ENCODE measurements at regions not wholly inside any gene's neighbourhood (a gene's known extent, or its start where the extent isn't known, plus 50 kb on each side); places are given as distances from the start of the nearest gene placed in this dataset.

DNA sequence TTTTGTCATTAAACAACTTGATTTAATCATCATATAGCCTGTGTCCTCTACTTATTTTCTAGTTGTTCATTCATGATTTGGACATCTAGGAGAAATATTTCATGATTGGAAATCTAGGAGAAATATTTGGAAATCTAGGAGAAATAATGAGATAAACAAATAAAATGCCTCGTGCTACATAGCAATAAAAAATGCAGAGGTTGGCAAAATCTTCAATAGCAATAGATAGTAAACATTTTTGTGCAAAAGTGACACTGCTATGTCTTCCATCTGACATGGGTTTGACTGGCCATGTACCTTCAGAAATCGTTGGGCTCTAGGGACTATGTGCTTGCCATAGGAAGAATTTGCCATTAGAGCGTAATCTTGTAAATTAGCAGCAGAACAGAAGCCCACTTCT lies 1304.5 kb upstream of the ZEB2 start:
- TF ChIP-seq, protein P1, sequence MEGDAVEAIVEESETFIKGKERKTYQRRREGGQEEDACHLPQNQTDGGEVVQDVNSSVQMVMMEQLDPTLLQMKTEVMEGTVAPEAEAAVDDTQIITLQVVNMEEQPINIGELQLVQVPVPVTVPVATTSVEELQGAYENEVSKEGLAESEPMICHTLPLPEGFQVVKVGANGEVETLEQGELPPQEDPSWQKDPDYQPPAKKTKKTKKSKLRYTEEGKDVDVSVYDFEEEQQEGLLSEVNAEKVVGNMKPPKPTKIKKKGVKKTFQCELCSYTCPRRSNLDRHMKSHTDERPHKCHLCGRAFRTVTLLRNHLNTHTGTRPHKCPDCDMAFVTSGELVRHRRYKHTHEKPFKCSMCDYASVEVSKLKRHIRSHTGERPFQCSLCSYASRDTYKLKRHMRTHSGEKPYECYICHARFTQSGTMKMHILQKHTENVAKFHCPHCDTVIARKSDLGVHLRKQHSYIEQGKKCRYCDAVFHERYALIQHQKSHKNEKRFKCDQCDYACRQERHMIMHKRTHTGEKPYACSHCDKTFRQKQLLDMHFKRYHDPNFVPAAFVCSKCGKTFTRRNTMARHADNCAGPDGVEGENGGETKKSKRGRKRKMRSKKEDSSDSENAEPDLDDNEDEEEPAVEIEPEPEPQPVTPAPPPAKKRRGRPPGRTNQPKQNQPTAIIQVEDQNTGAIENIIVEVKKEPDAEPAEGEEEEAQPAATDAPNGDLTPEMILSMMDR (conservative IDR thresholded peaks at IDR 0.05; ENCODE audit: low read depth, low read length) = no peak
- H3K4me3 ChIP-seq (ENCODE audit: low read length) = no peak overlapping the region
- no peak for DNase-seq (ENCODE audit: low read depth)

DNA sequence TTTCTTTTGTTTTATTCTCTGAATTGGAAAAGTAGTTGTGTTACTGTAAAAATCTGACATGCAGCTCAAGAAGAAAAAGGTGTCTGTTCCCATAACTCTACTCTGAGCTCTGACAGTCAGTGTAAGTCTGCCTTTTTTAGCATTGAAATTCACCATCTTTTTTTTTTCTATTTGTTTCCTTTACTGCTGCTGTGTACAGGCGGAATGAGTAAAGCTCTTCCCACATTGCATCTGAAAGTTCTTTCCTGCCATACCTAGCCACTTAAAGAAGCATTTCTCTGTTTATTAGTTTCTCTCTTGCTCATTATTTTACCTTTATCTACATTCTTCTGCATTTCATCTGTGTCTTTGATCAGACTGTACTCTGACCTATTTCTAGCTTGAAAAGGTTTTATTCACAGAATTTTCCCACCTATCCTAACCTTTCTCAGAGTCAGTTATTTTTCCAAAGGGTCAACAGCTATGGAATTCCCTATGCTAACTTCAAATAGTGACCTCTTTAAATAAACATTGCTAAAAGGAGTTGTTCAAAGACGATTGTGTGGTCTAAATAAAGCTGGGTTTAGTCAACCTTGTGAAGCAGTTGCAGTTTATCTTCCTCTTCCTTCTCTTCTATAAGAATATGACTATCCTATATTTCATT lies 1303.1 kb upstream of the ZEB2 start:
- no peak for DNase-seq (ENCODE audit: low read depth)
- H3K4me3 ChIP-seq (ENCODE audit: low read length) = no peak overlapping the region
- TF ChIP-seq, protein P1 (conservative IDR thresholded peaks at IDR 0.05; ENCODE audit: low read depth, low read length) = no peak

DNA sequence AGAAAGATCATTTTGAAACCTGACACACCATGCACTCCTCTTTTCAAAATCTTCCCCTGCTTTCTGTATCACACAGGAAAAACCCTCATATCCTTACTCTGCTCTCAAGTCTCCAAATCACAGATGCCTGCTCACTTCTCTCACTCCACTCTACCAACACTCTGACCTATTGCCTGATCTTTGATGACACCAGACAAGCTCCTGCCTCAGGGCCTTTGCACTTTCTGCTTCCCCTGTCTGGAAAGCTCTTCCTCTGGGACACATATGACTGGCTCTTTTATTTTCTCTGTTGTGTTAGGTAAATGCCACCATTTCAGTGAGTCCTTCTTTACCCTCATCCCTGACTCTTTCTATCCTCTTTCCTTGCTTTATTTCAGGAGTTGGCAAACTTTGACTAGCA lies 1300.7 kb upstream of the ZEB2 start:
- DNase-seq (ENCODE audit: low read depth) = no peak
- TF ChIP-seq, protein P1 (conservative IDR thresholded peaks at IDR 0.05; ENCODE audit: low read depth, low read length) = no peak
- H3K4me3 ChIP-seq (ENCODE audit: low read length) = no peak overlapping the region

DNA sequence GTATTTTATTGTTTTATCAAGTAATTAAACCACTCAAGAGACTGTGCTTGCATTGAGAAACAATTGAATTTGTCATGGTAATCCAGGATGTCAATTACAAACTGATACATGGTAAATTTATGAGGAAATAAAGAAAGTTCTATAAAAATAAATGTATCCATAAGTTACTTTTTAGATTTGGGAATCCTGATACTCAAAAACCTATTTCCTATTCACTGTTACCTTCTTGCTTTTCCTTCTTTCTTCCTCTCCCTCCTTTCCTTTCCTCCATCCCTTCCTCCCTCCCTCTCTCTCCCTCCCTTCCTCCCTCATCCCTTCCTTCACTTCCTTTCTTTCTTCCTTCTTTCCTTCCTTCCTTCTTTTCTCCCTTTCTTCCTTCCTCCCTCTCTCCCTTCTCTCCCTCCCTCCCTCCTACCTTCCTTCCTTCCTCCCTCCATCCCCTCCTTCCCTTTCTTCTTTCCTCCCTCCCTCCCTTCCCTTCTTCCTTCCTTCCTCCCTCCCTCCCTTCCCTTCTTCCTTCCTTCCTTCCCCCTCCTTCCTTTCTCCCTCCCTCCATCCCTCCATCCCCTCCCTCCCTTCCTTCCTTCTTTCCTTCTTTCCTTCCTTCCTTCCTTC lies 1299.1 kb upstream of the ZEB2 start:
- TF ChIP-seq, protein P1 (conservative IDR thresholded peaks at IDR 0.05; ENCODE audit: low read depth, low read length) = no peak
- H3K4me3 ChIP-seq (ENCODE audit: low read length) = no peak overlapping the region
- no peak for DNase-seq (ENCODE audit: low read depth)

DNA sequence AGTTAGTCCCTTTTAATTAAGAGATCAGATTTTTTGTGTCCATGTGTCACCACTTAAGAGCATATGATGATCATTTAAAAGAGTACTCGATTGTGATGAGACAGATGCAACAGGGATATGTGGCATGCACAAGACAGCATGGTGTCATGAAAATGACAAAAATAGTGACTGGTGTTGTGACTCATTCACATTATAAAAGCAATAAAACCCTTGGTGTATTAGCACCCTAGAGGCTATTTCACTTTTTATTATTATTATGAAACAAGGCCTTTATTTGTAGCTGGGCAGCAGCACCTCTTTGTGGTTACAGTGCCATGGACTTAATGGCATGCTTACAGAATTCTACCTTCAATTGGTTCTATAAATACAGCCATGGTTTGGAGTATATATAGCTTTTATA lies 1296.0 kb upstream of the ZEB2 start:
- DNase-seq (ENCODE audit: low read depth) = no peak
- no peak overlapping the region for H3K4me3 ChIP-seq (ENCODE audit: low read length)
- TF ChIP-seq, protein P1 (conservative IDR thresholded peaks at IDR 0.05; ENCODE audit: low read depth, low read length) = no peak

DNA sequence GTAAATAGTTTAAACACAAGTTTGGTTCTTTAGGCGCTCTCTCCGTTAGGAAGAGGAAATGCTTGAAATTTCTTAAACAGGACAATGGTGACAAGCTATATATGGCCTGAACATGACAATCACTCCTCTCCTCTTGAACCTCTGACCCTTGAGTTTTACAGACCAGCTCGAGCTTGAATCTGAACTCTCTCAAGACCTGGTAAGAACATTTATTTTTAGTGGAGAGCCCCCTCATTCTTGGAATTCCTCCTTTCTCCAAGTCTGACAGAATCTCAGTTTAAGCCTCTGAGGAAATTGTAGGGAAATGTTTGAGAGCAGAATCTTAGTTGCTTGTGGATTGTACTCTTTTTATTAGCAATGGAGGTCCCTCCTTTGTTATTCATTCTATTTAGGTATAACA lies 1293.6 kb upstream of the ZEB2 start:
- DNase-seq (ENCODE audit: low read depth) = no peak
- no peak overlapping the region for H3K4me3 ChIP-seq (ENCODE audit: low read length)
- TF ChIP-seq, protein P1 (conservative IDR thresholded peaks at IDR 0.05; ENCODE audit: low read depth, low read length) = no peak

DNA sequence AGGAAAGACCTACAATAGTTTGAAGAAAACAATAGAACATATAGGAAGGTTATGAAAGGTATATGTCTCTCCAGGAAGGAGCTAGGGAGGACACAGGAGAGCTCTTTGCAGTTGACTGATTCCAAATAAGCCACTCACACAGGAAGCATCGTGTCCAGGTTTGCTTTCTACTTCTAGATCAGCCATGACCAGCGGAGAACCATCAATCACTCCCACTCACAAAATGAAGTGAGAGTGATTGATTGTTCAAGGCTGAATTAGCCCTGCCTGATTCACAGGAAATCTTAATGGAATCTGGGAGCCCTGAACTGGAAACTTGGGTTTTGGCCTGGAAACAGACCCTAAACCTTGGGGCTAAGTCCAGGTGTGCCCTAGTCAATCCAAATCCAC lies 1292.2 kb upstream of the ZEB2 start:
- H3K4me3 ChIP-seq (ENCODE audit: low read length) = no peak overlapping the region
- TF ChIP-seq, protein P1 (conservative IDR thresholded peaks at IDR 0.05; ENCODE audit: low read depth, low read length) = no peak
- DNase-seq (ENCODE audit: low read depth) = no peak
